HG03196 (cell line): ENCODE measurements at regions not wholly inside any gene's neighbourhood (a gene's known extent, or its start where the extent isn't known, plus 50 kb on each side); places are given as distances from the start of the nearest gene placed in this dataset.

ENCODE experiments used
- ATAC-seq: cut with Tn5 transposase; IDR thresholded peaks from one replicate; pipeline ENCODE4 v1.9.1; 2021; ENCODE audit not compliant: unreplicated experiment

- ATAC-seq = no peak
Observed at GRCh38 chr3:135905058-135905724, 60.3 kb upstream of the PPP2R3A start.

- ATAC-seq = no peak
Observed at GRCh38 chr3:135907422-135908165, 57.9 kb upstream of the PPP2R3A start.

GRCh38 chr3:135908225-135908624 is 57.3 kb upstream of the PPP2R3A start:
- no peak for ATAC-seq

- no peak for ATAC-seq
Observed at GRCh38 chr3:135908737-135909136, 56.8 kb upstream of the PPP2R3A start.

GRCh38 chr3:135911110-135911509 is 54.4 kb upstream of the PPP2R3A start:
- no peak for ATAC-seq

GRCh38 chr3:135915206-135915605 is 50.3 kb upstream of the PPP2R3A start:
- ATAC-seq = no peak
